OCI-M2 (cell line): ENCODE measurements at regions not wholly inside any gene's neighbourhood (a gene's known extent, or its start where the extent isn't known, plus 50 kb on each side); places are given as distances from the start of the nearest gene placed in this dataset.
"Not testable (repeated sequence)": the region's sequence is repeated elsewhere in the genome, so short reads cannot be mapped to it uniquely, and the experiment has no call there.

Experiments used
- DNase-seq: peaks from one replicate; lab custom pipeline; 2025; ENCODE audit not compliant: unreplicated experiment; lab: John Stamatoyannopoulos, UW

DNA sequence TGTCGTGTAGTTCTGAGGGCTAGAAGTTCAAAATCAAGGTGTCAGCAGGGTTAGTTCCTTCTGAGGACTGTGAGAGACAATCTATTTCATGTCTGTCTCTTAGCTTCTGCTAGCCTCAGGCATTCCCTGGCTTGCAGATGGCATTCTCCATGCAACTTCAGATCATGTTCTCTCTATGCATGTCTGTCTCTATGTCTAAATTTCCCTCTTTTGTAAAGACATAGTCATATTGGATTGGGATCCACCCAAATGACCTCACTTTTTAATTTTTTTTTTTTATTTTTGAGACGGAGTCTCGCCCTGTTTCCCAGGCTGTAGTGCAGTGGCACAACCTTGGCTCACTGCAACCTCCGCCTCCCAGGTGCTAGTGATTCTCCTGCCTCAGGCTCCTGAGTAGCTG lies 104.6 kb downstream of the RAP2B start:
- no peak for DNase-seq

DNA sequence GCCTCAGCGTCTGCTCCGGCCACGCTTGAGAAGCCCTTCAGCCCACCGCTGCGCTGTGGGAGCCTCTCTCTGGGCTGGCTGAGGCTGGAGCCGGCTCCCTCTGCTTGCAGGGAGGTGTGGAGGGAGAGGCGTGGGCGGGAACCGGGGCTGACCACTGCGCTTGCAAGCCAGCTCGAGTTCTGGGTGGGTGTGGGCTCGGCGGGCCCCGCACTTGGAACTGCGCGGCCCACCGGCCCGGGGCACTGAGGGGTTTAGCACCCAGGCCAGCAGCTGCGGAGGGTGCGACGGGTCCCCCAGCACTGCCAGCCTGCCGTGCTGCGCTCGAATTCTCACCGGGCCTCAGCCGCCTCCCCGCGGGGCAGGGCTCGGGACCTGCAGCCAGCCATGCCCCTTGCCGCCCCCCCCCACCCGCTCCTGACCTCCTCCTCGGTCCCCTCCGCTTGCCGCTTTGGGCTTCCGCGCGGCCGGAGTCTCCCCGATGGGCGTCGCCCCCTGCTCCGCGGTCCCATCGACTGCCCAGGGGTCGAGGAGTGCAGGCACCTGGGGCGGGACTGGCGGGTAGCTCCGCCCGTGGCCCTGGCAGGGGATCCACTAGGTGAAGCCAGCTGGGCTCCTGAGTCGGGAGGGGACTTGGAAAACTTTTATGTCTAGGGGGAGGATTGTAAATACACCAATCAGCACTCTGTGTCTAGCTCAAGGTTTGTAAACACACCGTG lies 106.7 kb downstream of the RAP2B start:
- no peak for DNase-seq

GRCh38 chr3:153269730-153270129 lies 107.7 kb downstream of the RAP2B start:
- no peak for DNase-seq

DNA sequence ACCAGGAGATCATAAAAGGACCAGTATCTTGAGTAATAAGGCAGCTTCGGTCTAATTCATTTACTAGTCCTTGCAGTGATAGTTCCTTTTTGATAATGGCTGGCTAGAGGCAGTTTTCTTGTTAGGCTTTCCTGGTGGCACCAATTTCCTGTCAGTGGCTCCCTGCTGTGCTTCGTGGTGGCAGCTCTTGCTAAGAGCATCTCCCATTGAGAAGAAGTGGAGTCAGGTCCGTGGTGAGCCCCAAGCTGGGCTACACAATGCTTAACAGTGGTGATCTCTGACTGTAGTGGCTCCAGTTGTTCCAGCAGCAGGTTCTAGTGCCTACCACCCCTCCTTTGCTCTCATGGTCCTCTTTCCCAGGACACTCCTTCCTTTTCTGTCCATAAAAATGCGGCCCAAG lies 111.2 kb downstream of the RAP2B start:
- DNase-seq, result no peak

DNA sequence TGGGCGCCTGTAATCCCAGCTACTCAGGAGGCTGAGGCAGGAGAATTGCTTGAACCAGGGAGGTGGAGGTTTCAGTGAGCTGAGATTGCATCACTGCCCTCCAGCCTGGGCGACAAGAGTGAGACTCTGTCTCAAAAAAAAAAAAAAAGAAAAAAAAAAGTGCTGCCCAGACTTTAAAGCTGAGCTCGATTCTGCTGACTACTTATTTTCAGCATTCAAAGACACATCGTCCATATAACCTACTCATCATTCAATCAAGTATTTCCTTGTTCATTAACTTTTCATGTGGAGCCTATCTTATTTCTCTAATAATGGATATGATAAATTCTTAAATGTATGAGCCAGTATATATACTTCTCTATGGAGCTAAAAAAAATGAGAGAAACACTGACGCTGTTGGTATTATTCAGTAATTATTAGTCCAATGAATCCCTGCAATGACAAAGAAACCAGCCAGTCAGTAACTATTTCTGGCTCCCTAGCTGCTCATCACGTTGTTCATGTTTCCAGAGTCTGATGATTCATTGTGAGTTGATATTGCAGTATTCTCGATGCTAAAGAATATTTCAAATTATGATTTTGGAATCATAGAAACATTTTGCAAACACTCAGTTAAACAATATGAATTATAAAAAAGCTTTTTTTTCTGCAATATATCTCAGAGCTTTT lies 111.9 kb downstream of the RAP2B start:
- DNase-seq, result no peak

DNA sequence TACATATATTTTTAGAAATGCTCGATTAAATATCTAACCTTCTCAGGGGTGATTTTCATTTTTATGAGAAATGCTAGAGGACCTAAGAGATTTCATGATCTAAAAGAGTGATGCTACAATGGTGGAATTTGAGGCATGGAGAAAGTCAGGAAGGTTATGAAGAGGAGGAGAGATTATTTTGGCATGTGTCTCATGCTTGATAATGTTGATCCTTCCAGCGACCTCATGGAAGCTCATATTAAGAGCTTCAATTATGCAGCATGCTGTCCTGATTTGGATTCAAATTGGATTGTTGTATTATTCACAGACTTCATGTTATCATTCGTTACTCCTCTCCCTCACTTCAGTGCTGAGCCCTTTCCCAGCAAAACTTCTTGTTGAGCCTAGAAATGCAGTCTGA lies 112.5 kb downstream of the RAP2B start:
- DNase-seq, result no peak

GRCh38 chr3:153275514-153275913 lies 113.5 kb downstream of the RAP2B start:
- no peak for DNase-seq

DNA sequence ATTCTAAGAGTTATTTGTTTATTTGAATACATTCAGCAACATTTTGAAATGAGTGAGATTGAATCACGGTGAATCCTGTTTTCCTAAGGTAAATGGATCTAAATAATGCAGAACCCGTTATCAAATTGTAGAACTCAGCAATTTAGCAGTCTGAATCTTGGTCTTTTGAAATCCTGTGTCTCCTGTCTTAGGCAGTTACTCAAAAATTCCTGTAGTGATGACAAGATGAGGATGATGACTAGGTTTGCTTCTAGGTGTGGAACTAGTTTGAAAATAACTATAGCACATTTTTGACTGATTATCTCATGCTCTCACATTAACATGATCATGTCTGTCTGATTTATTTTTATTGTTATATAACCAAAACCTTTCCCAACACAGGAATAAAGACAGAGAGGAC lies 115.0 kb downstream of the RAP2B start:
- no peak for DNase-seq

GRCh38 chr3:153281236-153281997 lies 119.4 kb downstream of the RAP2B start:
- not testable (repeated sequence) for DNase-seq

GRCh38 chr3:153282355-153282754 lies 120.3 kb downstream of the RAP2B start:
- no peak for DNase-seq

- DNase-seq, result no peak
Observed at GRCh38 chr3:153284282-153284938, 122.4 kb downstream of the RAP2B start.

- no peak for DNase-seq
Observed at GRCh38 chr3:153285194-153285641, 123.2 kb downstream of the RAP2B start.

DNA sequence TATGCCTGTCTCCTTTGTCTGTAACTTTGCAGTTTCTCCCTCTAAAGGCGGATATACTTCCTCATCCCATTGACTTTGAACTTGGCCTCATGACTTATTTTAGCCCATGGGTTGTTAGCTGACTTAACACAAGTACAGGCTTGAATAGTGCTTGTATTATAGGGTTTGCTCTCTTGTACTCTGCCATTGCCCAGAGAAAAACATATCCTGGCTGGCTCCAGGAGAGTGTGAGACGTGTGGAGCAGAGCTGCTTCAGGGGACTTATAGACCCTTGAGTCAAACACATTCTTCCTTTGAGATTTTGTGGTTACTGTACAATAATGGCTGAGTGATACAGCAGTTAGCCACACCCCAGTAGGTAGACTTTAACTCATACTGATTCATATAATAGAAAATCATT lies 124.0 kb downstream of the RAP2B start:
- DNase-seq, result no peak

DNA sequence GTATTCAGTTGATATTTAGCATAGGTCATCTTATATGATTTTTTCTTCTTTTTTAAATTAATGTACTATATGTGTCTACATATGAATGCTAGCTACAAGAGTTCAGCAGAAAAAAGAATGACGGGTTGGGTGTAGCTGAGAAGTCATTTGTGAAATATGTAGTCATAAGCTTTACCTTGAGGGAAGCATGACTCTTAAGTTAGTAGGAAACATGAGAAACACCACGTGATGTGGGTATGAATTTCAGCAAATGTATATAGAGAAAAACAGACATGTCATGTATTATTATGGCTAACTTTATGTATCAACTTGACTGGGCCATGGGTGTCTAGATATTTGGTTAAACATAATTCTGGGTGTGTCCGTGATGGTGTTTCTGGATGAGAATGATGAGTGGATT lies 125.0 kb downstream of the RAP2B start:
- no peak for DNase-seq

DNA sequence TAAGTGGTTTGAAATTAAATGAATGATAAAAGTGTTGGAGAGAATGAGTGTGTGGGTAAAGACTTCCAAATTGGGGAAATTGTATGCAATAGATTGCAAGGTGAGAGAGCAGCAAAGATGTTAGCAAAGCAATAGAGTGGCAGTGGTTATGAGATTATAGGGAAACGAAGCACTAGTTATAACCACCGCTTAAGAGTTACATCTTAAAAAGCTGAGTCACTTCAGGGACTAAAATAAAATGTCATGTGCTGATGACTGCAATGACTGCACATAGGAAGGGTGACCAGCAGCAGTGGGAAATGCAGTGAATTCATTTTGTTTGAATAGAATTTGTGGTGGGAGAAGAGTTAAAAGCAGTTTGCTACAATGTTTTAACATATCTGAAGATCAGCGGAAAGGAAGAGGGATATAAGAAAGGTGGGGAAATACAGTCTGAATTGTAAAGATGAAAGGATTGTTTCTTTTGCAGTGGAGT lies 127.3 kb downstream of the RAP2B start:
- DNase-seq, result no peak

DNA sequence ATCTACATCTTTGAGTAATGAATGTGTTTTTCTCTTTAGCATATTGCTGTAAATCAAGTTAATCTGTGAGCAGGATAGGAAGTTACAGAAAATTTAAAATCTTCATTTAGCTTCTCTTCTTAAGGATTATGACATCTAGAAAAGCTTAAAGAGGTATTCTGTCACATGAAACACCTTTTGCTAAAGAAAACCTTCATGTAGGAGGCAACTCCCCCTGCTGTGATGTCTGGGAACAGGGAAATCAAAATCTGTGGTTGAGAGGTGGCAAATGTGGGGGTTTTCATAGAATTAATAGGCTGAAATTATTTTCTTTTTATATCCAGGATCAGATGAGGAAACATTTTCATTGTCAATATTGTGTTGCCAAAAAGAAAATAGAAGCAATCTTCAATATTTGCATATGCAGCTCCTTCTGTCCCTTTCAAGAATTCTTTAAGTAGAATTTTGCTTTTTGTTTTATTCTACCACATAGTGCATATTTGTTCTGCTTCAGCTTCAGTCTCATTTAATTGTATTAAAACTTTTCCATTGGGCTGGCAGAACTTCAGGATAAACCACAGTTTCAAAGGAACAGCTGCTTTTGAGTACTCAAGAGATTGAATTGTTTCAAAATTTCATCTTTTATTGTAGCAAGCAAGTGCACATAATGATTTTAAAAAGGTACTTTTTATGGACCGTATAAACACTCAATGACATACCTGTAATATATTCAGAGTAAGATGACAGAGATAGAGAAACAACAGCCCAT lies 128.4 kb downstream of the RAP2B start:
- no peak for DNase-seq

GRCh38 chr3:153291059-153291685 lies 129.1 kb downstream of the RAP2B start:
- no peak for DNase-seq

- no peak for DNase-seq
Observed at GRCh38 chr3:153293265-153293664, 131.2 kb downstream of the RAP2B start.

DNA sequence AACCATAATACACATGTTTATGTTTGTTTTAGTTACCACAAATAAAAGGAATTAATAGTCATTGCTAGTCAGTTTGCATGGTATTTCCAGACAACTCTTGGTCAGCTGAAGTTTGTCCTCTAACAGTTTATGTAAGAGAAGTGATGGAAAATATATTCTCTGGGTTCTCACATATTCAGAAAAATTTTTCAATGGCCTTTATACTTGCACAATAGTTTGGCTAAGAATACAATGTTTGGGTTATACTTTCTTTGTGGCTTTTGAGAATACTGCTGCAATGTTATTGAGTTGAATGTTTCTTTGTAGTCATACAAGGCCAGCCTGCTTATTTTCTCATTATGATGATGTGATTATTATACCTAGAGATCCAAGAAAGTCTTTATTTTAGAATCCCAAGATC lies 133.9 kb downstream of the RAP2B start:
- no peak for DNase-seq

GRCh38 chr3:153305189-153305588 lies 143.2 kb downstream of the RAP2B start:
- DNase-seq, result no peak
